HG02852 (cell line): ENCODE measurements at regions not wholly inside any gene's neighbourhood (a gene's known extent, or its start where the extent isn't known, plus 50 kb on each side); places are given as distances from the start of the nearest gene placed in this dataset.
"Not testable (repeated sequence)": the region's sequence is repeated elsewhere in the genome, so short reads cannot be mapped to it uniquely, and the experiment has no call there.

Experiments used
- ATAC-seq: cut with Tn5 transposase; IDR thresholded peaks from one replicate; pipeline ENCODE4 v1.9.1; 2021; ENCODE audit warnings: mild to moderate bottlenecking, moderate library complexity; ENCODE audit not compliant: unreplicated experiment

- ATAC-seq: no peak
Measured at GRCh38 chr20:22942742-22943141, 92.4 kb upstream of the SSTR4 start.

GRCh38 chr20:22944062-22944461, 91.0 kb upstream of the SSTR4 start:
- ATAC-seq: no peak

- no peak for ATAC-seq
Measured at GRCh38 chr20:22944936-22945335, 90.2 kb upstream of the SSTR4 start.

GRCh38 chr20:22946596-22946995, 88.5 kb upstream of the SSTR4 start:
- ATAC-seq: no peak

GRCh38 chr20:22949331-22950109, 85.6 kb upstream of the SSTR4 start:
- no peak for ATAC-seq

GRCh38 chr20:22951966-22952365, 83.1 kb upstream of the SSTR4 start:
- ATAC-seq: no peak

GRCh38 chr20:22954661-22955060, 80.5 kb upstream of the SSTR4 start:
- ATAC-seq: no peak

GRCh38 chr20:22958390-22958789, 76.7 kb upstream of the SSTR4 start:
- no peak for ATAC-seq

- ATAC-seq: no peak
Measured at GRCh38 chr20:22962567-22963439, 72.3 kb upstream of the SSTR4 start.

- ATAC-seq: no peak
Measured at GRCh38 chr20:22963581-22963980, 71.5 kb upstream of the SSTR4 start.

- ATAC-seq: no peak
Measured at GRCh38 chr20:22966787-22967464, 68.2 kb upstream of the SSTR4 start.

- ATAC-seq: not testable (repeated sequence)
Measured at GRCh38 chr20:22967706-22968105, 67.4 kb upstream of the SSTR4 start.

GRCh38 chr20:22969031-22969430, 66.1 kb upstream of the SSTR4 start:
- ATAC-seq: not testable (repeated sequence)

GRCh38 chr20:22971077-22971476, 64.0 kb upstream of the SSTR4 start:
- not testable (repeated sequence) for ATAC-seq

GRCh38 chr20:22974354-22974753, 60.8 kb upstream of the SSTR4 start:
- no peak for ATAC-seq

- no peak for ATAC-seq
Measured at GRCh38 chr20:22977047-22977785, 57.9 kb upstream of the SSTR4 start.

GRCh38 chr20:22984008-22984407, 51.1 kb upstream of the SSTR4 start:
- ATAC-seq: no peak

- no peak for ATAC-seq
Measured at GRCh38 chr20:22984606-22985005, 50.5 kb upstream of the SSTR4 start.

GRCh38 chr20:22985239-22985778, 49.8 kb upstream of the SSTR4 start:
- ATAC-seq: no peak
